H1 (cell line): ENCODE measurements at regions not wholly inside any gene's neighbourhood (a gene's known extent, or its start where the extent isn't known, plus 50 kb on each side); places are given as distances from the start of the nearest gene placed in this dataset.

Experiments used
- CTCF ChIA-PET: fragments of 300-600 bp; sonication (Branson Sonifier 250); formaldehyde crosslinking; loops from one replicate; lab custom pipeline; 2021; ENCODE audit not compliant: partially characterized antibody; lab: Charles Lee
- POLR2A ChIA-PET: fragments of 300-600 bp; sonication (Branson Sonifier 250); formaldehyde crosslinking; loops from one replicate; lab custom pipeline; 2021; ENCODE audit warnings: inconsistent platforms; ENCODE audit not compliant: partially characterized antibody; lab: Charles Lee
- DNase-seq, 2 experiments: peaks; one replicate each; pipeline versions ENCODE4 v3.0.0 to v3.0.0-alpha.2; 2010 to 2022; ENCODE audit warnings: low spot score in 2 of 2, low read depth in 1 of 2, mixed read lengths in 1 of 2
- FAIRE-seq: peaks from 2 replicates; lab custom pipeline; 2011; peaks lifted over from hg19 to GRCh38; lab: Jason Lieb, UNC
- H2AFZ ChIP-seq: 2 replicates; pipeline ENCODE4 v1.8.1; 2012; ENCODE audit warnings: low read length, inconsistent platforms
- H2AK5ac ChIP-seq: 2 replicates; pipeline ENCODE4 v1.6.1; 2013; ENCODE audit warnings: low read depth, low read length
- H2BK120ac ChIP-seq: replicated peaks from 2 replicates; pipeline ENCODE3; 2013; ENCODE audit warnings: low read depth, low read length, inconsistent platforms
- H2BK12ac ChIP-seq: 2 replicates; pipeline ENCODE4 v1.6.1; 2013; ENCODE audit warnings: low read depth, low read length
- H2BK15ac ChIP-seq: 2 replicates; pipeline ENCODE4 v1.6.1; 2013; ENCODE audit warnings: low read length
- H2BK20ac ChIP-seq: 2 replicates; pipeline ENCODE4 v1.6.1; 2013; ENCODE audit warnings: low read length
- H2BK5ac ChIP-seq: 2 replicates; pipeline ENCODE4 v1.6.1; 2013; ENCODE audit warnings: low read depth, low read length
- H3K14ac ChIP-seq: 2 replicates; pipeline ENCODE4 v1.6.1; 2013; ENCODE audit warnings: inconsistent platforms; ENCODE audit not compliant: insufficient read length
- H3K18ac ChIP-seq: 2 replicates; pipeline ENCODE4 v1.6.1; 2013; ENCODE audit warnings: low read length; ENCODE audit errors: extremely low read depth
- H3K23ac ChIP-seq: 2 replicates; pipeline ENCODE4 v1.6.1; 2013; ENCODE audit warnings: inconsistent platforms; ENCODE audit not compliant: insufficient read length
- H3K23me2 ChIP-seq: 2 replicates; pipeline ENCODE4 v1.6.1; 2013; ENCODE audit warnings: low read depth, low read length
- H3K27ac ChIP-seq: 2 replicates; pipeline ENCODE4 v1.6.1; 2011; ENCODE audit warnings: low read depth, low read length, inconsistent platforms
- H3K27me3 ChIP-seq, 4 experiments: replicated peaks in 1 of 4; 1 replicate in 1 of 4; 2 replicates in 3 of 4; pipeline versions ENCODE4 v1.6.1 to v1.8.1; 2011 to 2013; ENCODE audit warnings: low read length in 3 of 4, mild to moderate bottlenecking in 3 of 4, inconsistent platforms in 2 of 4, mixed read lengths in 2 of 4, moderate library complexity in 1 of 4; ENCODE audit not compliant: control insufficient read depth in 3 of 4, insufficient read depth in 3 of 4; ENCODE audit errors: extremely low read depth in 1 of 4
- H3K36me3 ChIP-seq, 4 experiments: 2 replicates each; pipeline versions ENCODE4 v1.6.1 to v1.8.1; 2011 to 2013; ENCODE audit warnings: mild to moderate bottlenecking in 4 of 4, low read length in 3 of 4, moderate library complexity in 2 of 4, control low read depth in 1 of 4, inconsistent platforms in 1 of 4; ENCODE audit not compliant: insufficient read depth in 4 of 4, control insufficient read depth in 2 of 4
- H3K4ac ChIP-seq: replicated peaks from 2 replicates; pipeline ENCODE3; 2013; ENCODE audit warnings: low read length, low read depth, mixed read lengths, inconsistent platforms; ENCODE audit not compliant: insufficient read length
- H3K4me1 ChIP-seq, 4 experiments: replicated peaks in 1 of 4; 1 replicate in 1 of 4; 2 replicates in 3 of 4; pipeline versions ENCODE4 v1.6.1 to v1.8.1; 2011 to 2013; ENCODE audit warnings: low read length in 3 of 4, inconsistent platforms in 2 of 4, mixed read lengths in 1 of 4; ENCODE audit not compliant: insufficient read depth in 4 of 4, control insufficient read depth in 3 of 4
- H3K4me2 ChIP-seq, 2 experiments: 2 replicates each; pipeline versions ENCODE4 v1.6.1 to v1.8.1; 2011 to 2013; ENCODE audit warnings: low read depth in 2 of 2, low read length in 2 of 2, control low read depth in 1 of 2, inconsistent platforms in 1 of 2, mild to moderate bottlenecking in 1 of 2; ENCODE audit not compliant: insufficient read depth in 1 of 2
- H3K4me3 ChIP-seq, 4 experiments: fragments of 200-600, 300-600 bp in 1 of 4; sonication (generic), shearing (Covaris generic), sonication (Bioruptor Twin) in 1 of 4; 2 replicates each; pipeline versions ENCODE4 v1.5.1 to v1.8.1; 2011 to 2016; ENCODE audit warnings: low read length in 4 of 4, low read depth in 3 of 4, control low read depth in 2 of 4, inconsistent platforms in 2 of 4, mild to moderate bottlenecking in 2 of 4, mixed read lengths in 1 of 4, moderate library complexity in 1 of 4; ENCODE audit not compliant: insufficient read depth in 2 of 4; ENCODE audit errors: extremely low read depth in 1 of 4
- H3K56ac ChIP-seq: replicated peaks from 2 replicates; pipeline ENCODE3; 2013; ENCODE audit warnings: low read depth, mild to moderate bottlenecking, mixed read lengths, low read length, inconsistent platforms; ENCODE audit not compliant: insufficient read length
- H3K79me1 ChIP-seq: 2 replicates; pipeline ENCODE4 v1.6.1; 2013; ENCODE audit warnings: low read depth, low read length, control low read depth
- H3K79me2 ChIP-seq, 2 experiments: 2 replicates each; pipeline versions ENCODE4 v1.6.1 to v1.8.1; 2012 to 2013; ENCODE audit warnings: low read length in 2 of 2, mild to moderate bottlenecking in 2 of 2, inconsistent platforms in 1 of 2; ENCODE audit not compliant: insufficient read depth in 2 of 2, control insufficient read depth in 1 of 2
- H3K9ac ChIP-seq, 4 experiments: replicated peaks in 1 of 4; 1 replicate in 1 of 4; 2 replicates in 3 of 4; pipeline versions ENCODE4 v1.6.1 to v1.8.1; 2011 to 2013; ENCODE audit warnings: low read depth in 3 of 4, low read length in 3 of 4, control low read depth in 2 of 4, mild to moderate bottlenecking in 2 of 4, moderate library complexity in 2 of 4, inconsistent platforms in 1 of 4; ENCODE audit errors: extremely low read depth in 1 of 4
- H3K9me3 ChIP-seq, 2 experiments: 2 replicates each; pipeline versions ENCODE4 v1.6.1 to v1.8.1; 2012 to 2013; ENCODE audit warnings: mild to moderate bottlenecking in 2 of 2, moderate library complexity in 2 of 2, control low read depth in 1 of 2, inconsistent platforms in 1 of 2, low read depth in 1 of 2, low read length in 1 of 2, mixed read lengths in 1 of 2; ENCODE audit not compliant: insufficient read depth in 2 of 2
- H4K20me1 ChIP-seq, 2 experiments: replicated peaks in 1 of 2; 2 replicates each; pipeline versions ENCODE3 to v1.8.1; 2011 to 2013; ENCODE audit warnings: inconsistent platforms in 2 of 2, low read length in 2 of 2, mild to moderate bottlenecking in 1 of 2; ENCODE audit not compliant: insufficient read depth in 2 of 2, control insufficient read depth in 1 of 2
- H4K5ac ChIP-seq: 2 replicates; pipeline ENCODE4 v1.6.1; 2013; ENCODE audit warnings: low read length, low read depth, mixed read lengths, inconsistent platforms; ENCODE audit not compliant: insufficient read length
- H4K8ac ChIP-seq: 2 replicates; pipeline ENCODE4 v1.8.0; 2013; ENCODE audit warnings: mild to moderate bottlenecking, moderate library complexity, low read length, inconsistent platforms; ENCODE audit not compliant: insufficient read depth; ENCODE audit errors: extremely low read depth
- H4K91ac ChIP-seq: replicated peaks from 2 replicates; pipeline ENCODE3; 2013; ENCODE audit warnings: low read length, mixed read lengths, inconsistent platforms; ENCODE audit not compliant: insufficient read length
- CBX8 ChIP-seq: fragments of 300-800, 300-1000 bp; sonication (generic); IDR thresholded peaks from 2 replicates; pipeline ENCODE4 v1.7.1; 2016; ENCODE audit warnings: low read depth, low read length, borderline replicate concordance
- CHD1 ChIP-seq: IDR thresholded peaks from 2 replicates; pipeline ENCODE4 v1.6.1; 2012; ENCODE audit warnings: low read depth, low read length, improper control_type of control experiment
- EP300 ChIP-seq, 2 experiments: IDR thresholded peaks; 1 replicate in 1 of 2; 2 replicates in 1 of 2; pipeline ENCODE4 v1.6.1; 2011 to 2012; ENCODE audit warnings: low read depth in 2 of 2, low read length in 2 of 2, mild to moderate bottlenecking in 2 of 2, borderline replicate concordance in 1 of 2, inconsistent platforms in 1 of 2, moderate library complexity in 1 of 2
- GABPA ChIP-seq: IDR thresholded peaks from 2 replicates; pipeline ENCODE4 v1.6.1; 2011; ENCODE audit warnings: mild to moderate bottlenecking, low read length, moderate library complexity, borderline replicate concordance; ENCODE audit not compliant: insufficient read depth
- GTF2F1 ChIP-seq: IDR thresholded peaks from 2 replicates; pipeline ENCODE4 v1.6.1; 2012; ENCODE audit warnings: low read depth, low read length, improper control_type of control experiment, borderline replicate concordance
- RAD21 ChIP-seq, 2 experiments: IDR thresholded peaks in 1 of 2; conservative IDR thresholded peaks in 1 of 2; 2 replicates each; pipeline ENCODE4 v1.6.1; 2011; ENCODE audit warnings: low read depth in 2 of 2, low read length in 2 of 2, improper control_type of control experiment in 1 of 2, inconsistent platforms in 1 of 2, mild to moderate bottlenecking in 1 of 2, moderate library complexity in 1 of 2
- SIRT6 ChIP-seq: IDR thresholded peaks from one replicate; pipeline ENCODE4 v1.7.1; 2012; ENCODE audit warnings: low read length, inconsistent platforms
- TCF12 ChIP-seq: IDR thresholded peaks from 2 replicates; pipeline ENCODE4 v1.6.1; 2011; ENCODE audit warnings: low read depth, mild to moderate bottlenecking, low read length
- TEAD4 ChIP-seq: IDR thresholded peaks from 2 replicates; pipeline ENCODE4 v1.6.1; 2012; ENCODE audit warnings: low read depth, low read length, inconsistent platforms, mixed read lengths
- WGBS, 2 experiments: shearing (Covaris generic) in 1 of 2; methylation state at CpG; one replicate each; pipeline versions ENCODE4 v1.1.6 to v1.1.7; 2013 to 2015; ENCODE audit warnings: low lambda C conversion rate in 2 of 2, mixed read lengths in 2 of 2, inconsistent platforms in 1 of 2, low coverage in 1 of 2, missing lambda C conversion rate in 1 of 2; ENCODE audit not compliant: insufficient replicate concordance in 2 of 2, insufficient coverage in 1 of 2, insufficient read length in 1 of 2; ENCODE audit errors: extremely low coverage in 1 of 2, missing lambda C conversion rate in 1 of 2; 5-methylcytosine and 5-hydroxymethylcytosine counted together
- TF ChIP-seq, protein P1 (sequence below), 3 experiments: IDR thresholded peaks; 1 replicate in 2 of 3; 2 replicates in 1 of 3; pipeline versions ENCODE4 v1.5.1 to v1.6.1; 2011; ENCODE audit warnings: low read length in 3 of 3, mild to moderate bottlenecking in 3 of 3, inconsistent platforms in 2 of 3, low read depth in 1 of 3, moderate library complexity in 1 of 3; ENCODE audit not compliant: insufficient read depth in 1 of 3; ENCODE audit errors: control extremely low read depth in 1 of 3
- TF ChIP-seq, protein P2 (sequence below): IDR thresholded peaks from 2 replicates; pipeline ENCODE4 v1.6.1; 2011; ENCODE audit warnings: low read depth, mild to moderate bottlenecking, low read length; ENCODE audit not compliant: insufficient read depth

DNA sequence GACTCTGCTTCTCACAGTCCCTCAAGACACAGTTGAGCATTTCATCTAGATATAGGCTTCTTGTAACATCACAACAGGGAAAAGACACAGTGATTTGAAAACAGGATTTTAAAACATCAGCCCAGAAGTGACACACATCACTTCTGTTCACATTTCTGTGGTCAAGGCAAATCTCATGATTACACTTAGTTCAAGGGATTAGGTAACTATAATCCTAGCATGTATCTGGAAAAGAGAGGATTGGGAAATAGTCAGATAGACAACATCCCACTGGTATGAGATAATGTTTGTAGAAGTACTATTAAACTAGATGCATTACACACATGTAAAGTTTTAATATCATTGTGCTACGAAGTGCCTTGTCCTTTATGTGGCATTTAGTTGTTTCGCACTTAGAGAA is 252.6 kb upstream of the PRKD1 start:
- H3K36me3 ChIP-seq, result no peaks in the 10 kb centered on the region
- H3K23ac ChIP-seq, result no peak overlapping the region
- no peaks in the 10 kb centered on the region for H4K20me1 ChIP-seq
- no peak overlapping the region for H2BK15ac ChIP-seq
- no peaks in the 10 kb centered on the region for H3K4me1 ChIP-seq
- ChIA-PET POLR2A (no interaction called here), CTCF (interaction anchor here (0.9 kb wide), 1 partner anchor 91 kb away, joined by 4 read pairs; no protein-coding TSS in a partner anchor)
- no peak overlapping the region for H2BK12ac ChIP-seq
- H3K9me3 ChIP-seq, result no peaks in the 10 kb centered on the region
- 43% methylated on average over 2 of the region's 2 CpGs; no CpG with 5 or more reads in 1 of the 2 experiments for WGBS, 2 experiments
- H3K18ac ChIP-seq, result no peak overlapping the region
- no peak overlapping the region for H4K8ac ChIP-seq
- H2BK5ac ChIP-seq, result no peak overlapping the region
- no peak overlapping the region for H4K5ac ChIP-seq
- H2BK120ac ChIP-seq, result no peak overlapping the region
- DNase-seq (no peak), FAIRE-seq (no peak)
- H3K4me2 ChIP-seq, result no peak overlapping the region
- no peak overlapping the region for H2AK5ac ChIP-seq
- no peak overlapping the region for H4K91ac ChIP-seq
- no peak overlapping the region for H2AFZ ChIP-seq
- H3K79me2 ChIP-seq, result no peaks in the 10 kb centered on the region
- peaks cover 0 to 1% (median 0%) of the 10 kb centered on the region in 4 experiments; a peak in 1 of 7 replicates for H3K27me3 ChIP-seq
- no peak overlapping the region for H3K14ac ChIP-seq
- no peak overlapping the region for H3K4ac ChIP-seq
- H3K79me1 ChIP-seq, result no peaks in the 10 kb centered on the region
- no peak overlapping the region for H3K56ac ChIP-seq
- no peak overlapping the region for H3K4me3 ChIP-seq
- H3K27ac ChIP-seq, result no peak overlapping the region
- H3K9ac ChIP-seq, result no peak overlapping the region
- no peak overlapping the region for H2BK20ac ChIP-seq
- no peaks in the 10 kb centered on the region for H3K23me2 ChIP-seq
- no peak for TF ChIP-seq GTF2F1
- TF ChIP-seq SIRT6, result no peak
- no peak for TF ChIP-seq GABPA
- TF ChIP-seq, protein P1, sequence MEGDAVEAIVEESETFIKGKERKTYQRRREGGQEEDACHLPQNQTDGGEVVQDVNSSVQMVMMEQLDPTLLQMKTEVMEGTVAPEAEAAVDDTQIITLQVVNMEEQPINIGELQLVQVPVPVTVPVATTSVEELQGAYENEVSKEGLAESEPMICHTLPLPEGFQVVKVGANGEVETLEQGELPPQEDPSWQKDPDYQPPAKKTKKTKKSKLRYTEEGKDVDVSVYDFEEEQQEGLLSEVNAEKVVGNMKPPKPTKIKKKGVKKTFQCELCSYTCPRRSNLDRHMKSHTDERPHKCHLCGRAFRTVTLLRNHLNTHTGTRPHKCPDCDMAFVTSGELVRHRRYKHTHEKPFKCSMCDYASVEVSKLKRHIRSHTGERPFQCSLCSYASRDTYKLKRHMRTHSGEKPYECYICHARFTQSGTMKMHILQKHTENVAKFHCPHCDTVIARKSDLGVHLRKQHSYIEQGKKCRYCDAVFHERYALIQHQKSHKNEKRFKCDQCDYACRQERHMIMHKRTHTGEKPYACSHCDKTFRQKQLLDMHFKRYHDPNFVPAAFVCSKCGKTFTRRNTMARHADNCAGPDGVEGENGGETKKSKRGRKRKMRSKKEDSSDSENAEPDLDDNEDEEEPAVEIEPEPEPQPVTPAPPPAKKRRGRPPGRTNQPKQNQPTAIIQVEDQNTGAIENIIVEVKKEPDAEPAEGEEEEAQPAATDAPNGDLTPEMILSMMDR (IDR thresholded peaks at IDR 0.05; ENCODE audit: control extremely low read depth in 1 of 3, insufficient read depth in 1 of 3, low read depth in 1 of 3, low read length in 3 of 3), result no peak
- TF ChIP-seq CBX8, result no peak
- TF ChIP-seq RAD21 (IDR thresholded peaks at IDR 0.05 in 1 of 2, conservative IDR thresholded peaks at IDR 0.05 in 1 of 2; ENCODE audit: low read depth in 2 of 2, low read length in 2 of 2), result no peak
- no peak for TF ChIP-seq TEAD4
- TF ChIP-seq, protein P2, sequence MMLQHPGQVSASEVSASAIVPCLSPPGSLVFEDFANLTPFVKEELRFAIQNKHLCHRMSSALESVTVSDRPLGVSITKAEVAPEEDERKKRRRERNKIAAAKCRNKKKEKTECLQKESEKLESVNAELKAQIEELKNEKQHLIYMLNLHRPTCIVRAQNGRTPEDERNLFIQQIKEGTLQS, result no peak
- TF ChIP-seq CHD1, result no peak
- TF ChIP-seq TCF12, result no peak
- no peak for TF ChIP-seq EP300 (IDR thresholded peaks at IDR 0.05; ENCODE audit: borderline replicate concordance in 1 of 2, low read depth in 2 of 2, low read length in 2 of 2)
